ENCODE measurements at regions not wholly inside any gene's neighbourhood (a gene's known extent, or its start where the extent isn't known, plus 50 kb on each side); places are given as distances from the start of the nearest gene placed in this dataset.

GRCh38 chr10:65360497-65360896 lies 1565.3 kb upstream of the LRRTM3 start:
- TF ChIP-seq CTCF (IDR thresholded peaks at IDR 0.05; ENCODE audit: insufficient read depth, low read depth, low read length): no peak
- no peak overlapping the region for H3K4me3 ChIP-seq (ENCODE audit: low read depth, low read length)
- no peak for DNase-seq (ENCODE audit: low read depth)

- no peak overlapping the region for H3K4me3 ChIP-seq (ENCODE audit: low read depth, low read length)
- DNase-seq (ENCODE audit: low read depth): no peak
- TF ChIP-seq CTCF (IDR thresholded peaks at IDR 0.05; ENCODE audit: insufficient read depth, low read depth, low read length): no peak
Measured at GRCh38 chr10:65365878-65366277, 1560.0 kb upstream of the LRRTM3 start.

- TF ChIP-seq CTCF (IDR thresholded peaks at IDR 0.05; ENCODE audit: insufficient read depth, low read depth, low read length): no peak
- no peak overlapping the region for H3K4me3 ChIP-seq (ENCODE audit: low read depth, low read length)
- DNase-seq (ENCODE audit: low read depth): no peak
Measured at GRCh38 chr10:65367706-65368105, 1558.1 kb upstream of the LRRTM3 start.

DNA sequence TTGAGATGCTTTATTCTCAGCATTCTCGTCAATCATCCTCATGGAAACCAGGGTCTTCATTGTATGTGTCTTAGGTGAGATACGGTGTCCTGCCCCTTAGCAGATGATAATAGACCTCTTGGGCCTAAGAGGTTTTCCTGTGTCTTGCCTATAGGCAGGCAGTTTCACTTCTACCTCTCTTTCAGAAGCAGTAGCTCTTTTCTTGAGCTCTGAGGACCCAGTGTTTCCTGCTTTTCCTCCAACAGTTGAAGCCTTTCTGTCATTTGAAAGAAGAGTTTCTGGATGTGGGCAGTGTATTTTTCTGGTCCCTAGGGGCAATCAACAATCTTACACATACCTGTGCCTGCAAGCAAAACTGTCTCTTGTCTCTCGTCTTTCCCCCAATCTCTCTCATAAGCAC lies 1550.3 kb upstream of the LRRTM3 start:
- no peak for DNase-seq (ENCODE audit: low read depth)
- no peak for TF ChIP-seq CTCF (IDR thresholded peaks at IDR 0.05; ENCODE audit: insufficient read depth, low read depth, low read length)
- H3K4me3 ChIP-seq (ENCODE audit: low read depth, low read length): no peak overlapping the region

- TF ChIP-seq CTCF (IDR thresholded peaks at IDR 0.05; ENCODE audit: insufficient read depth, low read depth, low read length): no peak
- no peak for DNase-seq (ENCODE audit: low read depth)
- H3K4me3 ChIP-seq (ENCODE audit: low read depth, low read length): no peak overlapping the region
Measured at GRCh38 chr10:65377687-65378086, 1548.1 kb upstream of the LRRTM3 start.

- no peak overlapping the region for H3K4me3 ChIP-seq (ENCODE audit: low read depth, low read length)
- no peak for TF ChIP-seq CTCF (IDR thresholded peaks at IDR 0.05; ENCODE audit: insufficient read depth, low read depth, low read length)
- no peak for DNase-seq (ENCODE audit: low read depth)
Measured at GRCh38 chr10:65394502-65395297, 1531.1 kb upstream of the LRRTM3 start.

DNA sequence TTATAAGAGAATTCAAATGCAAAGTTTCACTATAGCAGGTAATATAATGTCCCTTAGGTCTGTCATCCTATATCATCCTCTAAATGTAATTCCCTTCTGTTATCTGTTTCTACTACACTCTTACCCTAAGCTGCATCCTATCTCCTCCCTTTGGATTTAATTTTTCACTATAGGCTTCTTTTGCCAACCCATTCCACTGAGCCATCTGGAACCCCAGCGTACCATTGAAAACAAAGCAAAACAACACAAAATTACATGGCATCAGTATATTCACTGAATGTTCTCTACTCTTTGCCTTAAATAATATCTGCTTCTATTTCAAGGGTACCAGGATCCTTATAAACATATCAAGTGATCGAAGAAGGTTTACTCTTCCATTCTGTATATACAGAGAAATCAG lies 1530.2 kb upstream of the LRRTM3 start:
- H3K4me3 ChIP-seq (ENCODE audit: low read depth, low read length): no peak overlapping the region
- no peak for TF ChIP-seq CTCF (IDR thresholded peaks at IDR 0.05; ENCODE audit: insufficient read depth, low read depth, low read length)
- no peak for DNase-seq (ENCODE audit: low read depth)
